IPS-11a (cell line): ENCODE measurements at regions not wholly inside any gene's neighbourhood (a gene's known extent, or its start where the extent isn't known, plus 50 kb on each side); places are given as distances from the start of the nearest gene placed in this dataset.

ENCODE experiments used
- H3K4me3 ChIP-seq: one replicate; pipeline ENCODE4 v1.5.1; 2013; ENCODE audit warnings: low read depth, low read length, control low read depth

DNA sequence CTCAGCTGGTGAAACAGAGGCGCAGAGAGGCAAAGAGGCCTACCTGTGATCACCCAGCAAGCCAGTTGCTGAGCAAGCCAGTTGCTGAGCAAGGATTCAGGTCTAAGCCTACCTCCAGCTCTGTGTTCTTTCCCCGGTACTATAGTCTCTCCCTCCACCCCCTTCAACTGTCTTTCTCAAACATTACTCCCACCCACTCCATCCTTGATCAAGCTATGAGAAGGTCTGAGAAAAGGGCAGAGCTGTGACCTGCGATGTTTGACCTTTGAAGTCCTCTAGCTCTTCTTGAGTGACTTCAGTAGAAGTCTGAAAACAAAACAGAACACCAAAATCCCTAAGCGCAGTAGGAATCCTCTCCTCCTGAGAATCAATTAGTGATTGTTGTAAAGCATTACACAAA lies 665.2 kb upstream of the ID2 start:
- no peak overlapping the region for H3K4me3 ChIP-seq

DNA sequence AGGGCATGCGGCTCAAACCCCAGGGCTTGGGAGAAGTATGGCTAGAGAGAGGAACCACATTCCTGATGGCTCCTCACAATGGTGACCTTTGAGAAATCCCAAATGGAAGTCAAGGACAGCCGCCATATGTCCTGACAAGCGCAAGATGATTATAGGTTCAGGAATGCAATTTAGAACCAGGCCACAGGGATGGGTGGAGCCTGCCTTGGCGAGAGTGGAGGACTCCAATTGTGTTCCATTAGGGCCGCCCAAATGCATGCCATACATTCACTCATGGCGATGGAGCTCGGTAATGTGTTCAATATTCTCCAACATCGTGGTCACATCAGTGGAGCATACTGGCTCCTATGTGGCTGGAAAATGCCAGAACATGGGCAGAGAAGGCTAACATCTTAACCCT lies 662.9 kb upstream of the ID2 start:
- no peak overlapping the region for H3K4me3 ChIP-seq

DNA sequence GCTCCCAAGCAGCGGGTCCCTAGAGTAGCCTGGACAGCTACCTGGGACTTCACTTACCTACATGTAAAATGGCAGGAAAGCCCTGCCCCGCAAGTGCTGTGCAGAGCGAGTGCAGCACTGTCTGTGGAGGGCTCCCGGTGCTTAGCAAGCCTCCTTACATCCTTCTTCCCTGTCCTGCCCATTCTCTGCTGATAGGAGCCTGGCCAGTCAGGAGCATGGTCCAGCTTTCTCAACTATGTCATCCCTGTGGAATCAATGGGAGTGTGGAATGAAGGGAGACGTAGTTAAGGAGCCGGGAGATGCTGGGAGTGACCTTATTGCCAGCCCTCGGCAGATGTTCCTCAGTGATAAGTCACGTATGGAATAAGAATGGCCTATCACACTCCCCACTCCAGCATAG lies 661.9 kb upstream of the ID2 start:
- no peak overlapping the region for H3K4me3 ChIP-seq

DNA sequence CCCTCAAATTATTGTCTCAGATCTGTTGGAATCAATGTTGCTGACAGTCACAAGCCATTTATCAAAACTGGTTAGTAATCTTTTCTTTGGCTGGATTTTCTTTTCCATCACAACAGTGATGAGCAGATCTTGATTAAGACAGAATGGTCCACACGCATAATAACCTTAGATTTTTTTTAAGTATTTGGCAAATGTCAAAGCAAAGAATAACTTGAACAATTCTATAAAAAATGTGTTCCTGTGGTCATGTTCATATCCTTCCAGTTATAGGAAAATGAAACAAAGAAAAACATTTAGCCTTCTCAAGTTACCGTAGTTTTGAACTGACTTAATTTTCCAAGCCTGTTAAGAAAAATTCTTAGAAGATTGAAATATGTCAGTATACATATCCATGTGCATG lies 659.9 kb upstream of the ID2 start:
- no peak overlapping the region for H3K4me3 ChIP-seq

DNA sequence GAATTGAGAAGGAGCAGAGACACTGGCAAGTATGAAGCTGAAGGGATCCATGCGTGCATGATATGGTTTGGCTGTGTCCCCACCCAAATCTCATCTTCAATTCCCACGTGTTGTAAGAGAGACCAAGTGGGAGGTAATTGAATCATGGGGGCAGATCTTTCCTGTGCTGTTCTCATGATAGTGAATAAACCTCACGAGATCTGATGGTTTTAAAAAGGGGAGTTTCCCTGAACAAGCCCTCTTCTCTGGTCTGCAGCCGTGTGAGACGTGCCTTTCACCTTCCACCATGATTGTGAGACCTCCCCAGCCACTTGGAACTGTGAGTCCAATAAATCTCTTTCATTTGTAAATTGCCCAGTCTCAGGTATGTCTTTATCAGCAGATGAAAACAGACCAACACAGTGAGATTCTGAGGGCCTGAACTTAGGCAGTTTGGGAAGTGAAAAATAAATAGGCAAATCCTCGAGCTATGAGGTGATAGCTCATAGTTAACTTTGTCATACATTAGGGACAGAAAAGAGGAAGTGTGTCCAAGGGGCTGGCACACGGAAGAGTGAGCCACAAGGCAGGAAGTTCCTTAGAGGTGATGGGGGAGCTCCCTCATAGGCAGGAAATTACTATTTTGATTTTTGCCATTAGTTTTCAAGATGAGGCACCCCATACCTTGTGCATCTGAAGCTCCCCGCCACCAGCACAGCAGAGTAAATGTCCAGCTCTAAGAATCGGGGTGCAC lies 658.8 kb upstream of the ID2 start:
- no peak overlapping the region for H3K4me3 ChIP-seq

DNA sequence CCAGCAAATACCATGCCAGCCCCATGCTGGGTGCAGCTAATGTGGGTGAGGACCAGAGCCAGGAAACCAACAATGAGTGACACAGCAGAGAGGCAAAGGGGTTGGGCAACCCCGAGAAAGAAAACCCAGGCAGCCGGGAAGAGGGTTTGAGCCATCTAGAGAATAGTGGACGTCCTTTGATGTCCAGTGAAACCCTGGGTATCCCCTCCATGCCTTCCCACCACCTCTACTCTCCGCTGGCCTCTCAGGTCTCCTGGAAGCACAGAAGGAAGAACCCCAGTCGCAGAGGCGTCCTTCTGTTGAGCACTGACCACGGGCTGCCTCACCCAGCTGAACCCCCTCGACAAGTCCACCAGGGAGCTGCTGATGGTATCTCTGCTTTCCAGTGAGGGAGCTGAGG lies 657.4 kb upstream of the ID2 start:
- no peak overlapping the region for H3K4me3 ChIP-seq

DNA sequence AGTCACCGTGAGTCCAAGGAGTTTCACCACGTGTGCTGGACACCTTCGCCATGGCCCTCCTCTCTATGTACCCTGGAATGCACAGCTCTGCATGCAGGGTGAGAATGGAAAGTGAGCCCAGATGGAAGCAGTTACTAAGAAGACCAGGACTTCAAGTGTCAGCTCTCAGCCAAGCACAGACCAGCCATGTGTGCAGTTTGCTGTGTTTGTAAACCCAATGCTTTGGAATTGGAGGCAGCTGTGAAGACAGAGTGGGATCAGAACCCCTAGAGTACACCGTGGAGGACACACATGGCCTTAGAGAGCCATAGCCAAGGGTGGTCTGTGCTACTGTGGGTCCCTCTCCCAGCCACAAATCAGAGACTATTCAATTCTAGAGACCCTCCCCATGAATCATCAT lies 655.5 kb upstream of the ID2 start:
- H3K4me3 ChIP-seq, result no peak overlapping the region

DNA sequence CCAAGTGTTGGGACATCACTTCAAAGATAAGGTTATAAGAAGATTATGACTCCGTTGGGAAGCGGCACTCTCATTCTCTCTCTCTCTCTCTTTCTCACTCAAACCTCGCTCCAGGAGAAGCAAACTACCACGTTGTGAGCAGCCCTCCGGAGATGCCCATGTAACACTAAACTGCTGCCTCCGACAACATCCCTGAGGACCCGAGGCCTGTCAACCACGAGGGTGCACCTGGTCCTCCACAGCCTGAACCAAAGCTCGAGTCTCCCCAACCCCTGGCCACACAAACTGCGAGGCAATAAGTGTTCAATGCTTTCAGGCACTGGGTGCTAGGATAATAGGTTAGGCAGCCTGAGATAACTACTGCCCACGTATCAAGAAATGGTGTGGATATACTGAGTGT lies 654.5 kb upstream of the ID2 start:
- no peak overlapping the region for H3K4me3 ChIP-seq

DNA sequence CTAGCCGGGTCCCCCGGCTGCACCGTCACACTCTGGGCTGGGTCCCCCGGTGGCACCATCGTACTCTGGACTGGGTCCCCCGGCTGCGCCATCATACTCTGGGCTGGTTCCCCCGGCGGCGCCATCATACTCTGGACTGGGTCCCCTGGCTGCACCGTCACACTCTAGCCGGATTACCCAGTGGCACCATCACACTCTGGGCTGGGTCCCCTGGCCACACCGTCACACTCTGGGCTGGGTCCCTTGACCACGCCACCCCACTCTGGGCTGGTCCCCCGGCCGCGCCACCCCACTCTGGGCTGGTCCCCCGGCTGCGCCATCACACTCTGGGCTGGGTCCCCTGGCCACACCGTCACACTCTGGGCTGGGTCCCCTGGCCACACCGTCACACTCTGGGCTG lies 653.8 kb upstream of the ID2 start:
- no peak overlapping the region for H3K4me3 ChIP-seq

DNA sequence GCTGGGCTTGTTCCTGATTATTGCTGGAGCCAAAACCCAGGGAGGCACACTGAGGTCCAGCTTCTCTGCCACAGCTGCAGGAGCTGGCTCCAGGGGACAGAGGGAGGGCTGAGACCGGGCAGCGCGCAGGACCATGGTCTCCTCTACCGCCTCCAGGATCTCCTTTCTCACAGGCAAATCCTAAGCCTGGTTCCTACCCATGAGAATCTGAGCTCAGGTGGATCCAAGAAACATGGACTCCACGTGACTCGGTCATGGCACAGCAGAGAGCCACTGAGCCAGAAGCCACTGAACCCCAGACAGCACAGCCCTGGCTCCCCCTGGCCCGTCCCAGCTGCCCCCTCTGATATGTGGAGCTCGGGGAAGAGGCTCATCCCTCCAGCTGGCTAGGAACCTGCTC lies 653.4 kb upstream of the ID2 start:
- H3K4me3 ChIP-seq, result no peak overlapping the region

DNA sequence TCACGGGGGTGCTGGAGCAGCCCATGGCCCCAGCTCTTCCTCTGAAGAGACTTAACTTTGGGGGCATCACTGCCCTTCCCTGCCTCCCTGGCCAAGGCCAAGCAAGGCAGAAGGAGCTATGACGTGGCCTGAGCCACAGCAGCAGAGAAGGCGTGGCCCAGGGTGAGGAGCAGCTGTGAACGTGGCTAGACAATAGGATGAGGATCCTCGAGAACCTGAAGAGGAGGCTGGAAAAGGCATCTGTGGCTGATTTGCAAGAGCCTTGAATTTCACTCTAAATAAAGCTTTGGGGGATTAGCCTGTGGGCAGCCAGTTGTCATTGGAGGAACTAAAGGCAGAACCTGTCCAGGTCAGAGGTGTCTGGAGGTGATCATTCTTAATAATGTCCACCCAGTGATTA lies 652.9 kb upstream of the ID2 start:
- H3K4me3 ChIP-seq, result no peak overlapping the region

DNA sequence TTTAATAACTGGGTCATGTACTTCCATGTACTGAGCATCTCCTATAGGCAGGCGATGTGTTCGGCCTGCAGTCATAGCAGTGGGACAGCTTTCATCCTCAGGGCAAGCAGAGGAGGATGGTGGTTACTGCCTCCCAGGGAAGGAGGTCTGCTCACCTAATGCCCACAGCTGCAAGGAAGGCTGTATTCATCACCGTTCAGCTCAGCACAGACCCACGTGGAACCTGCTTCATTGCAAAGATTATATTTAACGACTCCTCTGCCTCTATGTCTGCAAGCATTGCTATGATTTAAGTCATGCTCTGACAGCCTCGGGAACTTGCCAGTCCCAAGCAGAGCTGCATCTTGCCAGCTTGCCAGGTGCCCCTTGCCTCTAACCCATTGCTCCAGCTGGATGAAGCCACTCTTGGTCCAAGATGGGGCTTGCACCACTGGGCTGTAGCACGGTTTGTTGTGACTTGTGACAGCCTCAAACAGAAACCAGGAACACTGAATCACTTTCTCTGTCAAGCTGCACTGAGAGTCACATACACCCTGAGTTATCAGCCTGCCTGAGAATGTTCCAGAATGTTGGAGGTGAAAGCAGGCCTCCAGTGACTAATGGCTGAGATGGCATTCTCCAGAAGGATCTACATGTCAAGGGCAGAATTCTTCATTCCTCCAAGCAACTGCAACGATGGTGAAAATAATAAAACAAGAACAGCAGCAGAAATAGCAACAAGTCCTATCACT lies 651.1 kb upstream of the ID2 start:
- no peak overlapping the region for H3K4me3 ChIP-seq

DNA sequence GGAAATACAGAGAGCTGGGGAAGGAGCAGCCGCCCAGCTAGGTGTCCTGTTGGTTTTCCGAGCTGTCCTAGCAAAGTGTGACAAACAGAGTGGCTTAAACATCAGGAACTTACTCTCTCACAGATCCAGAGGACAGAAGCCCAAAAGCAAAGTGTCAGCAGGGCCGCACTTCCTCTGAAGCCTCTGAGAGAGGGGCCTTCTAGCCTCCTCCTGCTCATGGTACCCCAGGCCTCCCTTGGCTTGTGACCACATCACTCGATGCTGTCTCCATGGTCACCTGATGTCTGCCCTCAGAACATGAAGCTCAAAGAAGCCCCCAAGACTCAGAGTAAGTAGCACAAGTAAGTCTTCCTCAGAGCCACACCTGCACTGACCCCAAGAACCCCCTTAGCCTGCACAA lies 650.5 kb upstream of the ID2 start:
- H3K4me3 ChIP-seq, result no peak overlapping the region

DNA sequence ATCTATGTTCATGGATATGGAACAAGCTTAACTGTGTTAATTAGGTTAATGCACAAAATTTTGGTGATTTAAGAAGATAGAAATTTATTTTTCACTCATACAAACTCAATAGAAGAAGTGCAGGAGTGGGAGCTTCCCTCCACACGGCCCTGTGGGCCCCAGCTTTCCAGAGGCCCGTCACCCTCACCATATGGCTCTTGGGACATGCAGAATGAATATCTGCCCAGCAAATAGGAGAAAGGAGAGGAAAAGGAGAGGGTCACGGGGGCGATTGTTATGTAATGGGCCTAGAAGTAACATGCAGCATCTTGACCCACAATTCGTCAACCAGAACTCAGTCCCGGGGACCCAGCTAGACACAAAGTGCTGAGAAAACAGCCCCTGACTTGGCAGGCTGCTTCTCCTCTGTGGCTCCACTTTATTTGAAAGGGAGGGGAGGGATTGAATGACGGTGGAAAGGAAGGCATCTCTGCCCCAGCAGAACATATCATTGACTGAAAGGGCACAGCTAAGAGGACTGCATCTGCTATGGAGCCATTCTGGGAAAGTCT lies 648.2 kb upstream of the ID2 start:
- H3K4me3 ChIP-seq, result no peak overlapping the region

DNA sequence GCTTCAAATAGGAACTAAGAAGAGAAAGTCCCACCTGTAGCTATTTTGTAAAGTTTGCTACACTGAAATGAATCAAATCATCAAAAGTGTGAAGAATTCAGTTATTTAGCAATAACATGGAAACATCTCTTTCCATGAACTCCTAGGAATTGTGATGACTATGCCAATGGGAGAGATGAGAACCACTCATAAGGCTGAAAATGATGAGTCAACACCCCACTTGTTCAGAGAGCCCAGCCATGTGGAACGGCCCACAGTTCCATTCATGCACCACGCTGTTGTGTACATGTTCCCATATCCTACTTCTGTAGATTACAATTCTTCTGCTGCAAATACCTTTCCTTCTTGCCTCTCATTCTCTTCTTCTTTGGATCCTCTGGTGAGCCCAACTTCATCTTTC lies 645.5 kb upstream of the ID2 start:
- H3K4me3 ChIP-seq, result no peak overlapping the region

DNA sequence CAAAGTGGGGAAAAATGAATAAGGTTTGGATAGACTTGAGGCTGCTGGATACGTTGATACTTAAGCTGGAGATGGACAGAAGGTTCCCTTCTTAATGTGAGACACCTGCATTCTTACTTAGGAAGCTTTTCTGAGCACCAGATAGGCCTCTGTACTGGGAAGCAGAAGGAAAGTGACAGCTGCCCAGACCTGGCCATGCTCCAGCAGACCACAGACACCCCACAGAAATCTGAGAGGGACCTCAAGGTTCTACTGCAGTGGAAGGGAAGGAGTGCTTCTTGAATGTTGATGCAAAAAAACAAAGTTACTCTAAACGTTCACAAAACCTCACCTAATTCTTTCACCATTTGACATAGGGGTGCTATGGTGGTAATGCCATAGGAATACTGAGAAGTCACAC lies 642.1 kb upstream of the ID2 start:
- H3K4me3 ChIP-seq, result no peak overlapping the region

DNA sequence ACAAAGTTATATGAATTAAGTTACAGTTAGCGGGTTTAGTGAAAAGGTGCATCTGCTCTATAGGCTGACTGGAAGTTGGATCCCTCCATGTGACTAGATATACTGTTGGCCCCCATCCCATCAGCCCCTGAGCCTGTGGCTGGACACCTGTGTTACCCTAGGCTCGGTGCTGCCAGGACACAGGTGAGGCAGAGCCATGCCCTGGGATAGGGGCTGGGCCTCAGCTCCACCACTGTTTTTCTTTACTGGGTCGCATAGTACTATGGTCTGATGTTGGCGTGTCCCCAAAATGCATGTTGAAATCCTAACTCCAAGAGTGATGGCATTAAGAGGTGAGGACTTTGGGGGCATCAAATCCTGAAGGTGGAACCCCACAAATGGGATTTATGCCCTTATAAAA lies 638.6 kb upstream of the ID2 start:
- H3K4me3 ChIP-seq, result no peak overlapping the region

DNA sequence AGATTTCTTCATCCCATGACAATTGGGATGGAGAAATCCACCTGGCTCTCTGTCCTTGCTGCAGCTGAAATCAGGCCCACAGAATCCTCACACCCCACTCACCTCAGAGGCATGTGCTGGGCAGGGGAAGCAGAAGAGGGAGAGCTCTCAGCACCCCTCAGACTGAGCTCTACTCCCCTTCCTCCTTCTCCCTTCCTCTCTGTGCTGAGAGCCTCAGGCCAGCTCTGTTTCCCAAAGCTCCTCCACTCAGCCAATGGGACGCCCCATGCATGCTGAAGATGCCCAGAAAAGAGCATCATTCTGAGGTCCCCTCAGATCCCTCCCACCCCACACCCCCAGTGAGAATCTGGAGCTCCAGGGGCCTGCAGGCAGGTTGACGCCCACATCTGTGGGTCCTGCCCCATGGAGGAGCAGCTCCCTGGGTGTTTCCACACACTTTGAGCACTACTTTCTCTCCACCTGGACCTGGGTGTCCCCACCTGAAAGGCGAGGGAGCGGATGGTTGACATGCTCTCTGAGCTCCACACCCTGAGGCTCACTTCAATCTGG lies 637.7 kb upstream of the ID2 start:
- no peak overlapping the region for H3K4me3 ChIP-seq

DNA sequence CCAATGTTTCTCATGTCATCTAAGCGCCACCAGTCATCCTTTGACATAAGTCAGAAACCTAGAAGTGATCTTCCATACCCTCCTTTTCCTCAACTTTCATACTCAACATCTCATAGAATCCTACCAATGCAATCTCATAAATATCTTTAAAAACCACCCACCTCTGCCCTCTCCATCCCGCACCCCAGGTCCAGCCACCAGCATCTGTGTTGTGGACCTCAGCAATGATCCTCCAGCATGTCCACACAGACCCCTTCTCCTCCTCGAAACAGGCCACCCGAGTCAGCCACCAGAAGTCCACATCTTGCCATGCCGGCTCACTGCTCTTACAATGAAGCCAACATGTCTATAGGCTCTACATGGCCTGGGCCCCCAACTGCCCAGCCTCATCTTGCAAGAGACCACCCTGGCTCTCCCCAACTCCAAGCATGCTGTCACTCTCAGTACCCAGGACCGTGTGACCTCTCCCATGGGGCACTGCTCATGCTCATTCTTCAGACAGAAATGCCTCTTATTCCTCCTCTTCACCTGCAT lies 636.7 kb upstream of the ID2 start:
- H3K4me3 ChIP-seq, result no peak overlapping the region

DNA sequence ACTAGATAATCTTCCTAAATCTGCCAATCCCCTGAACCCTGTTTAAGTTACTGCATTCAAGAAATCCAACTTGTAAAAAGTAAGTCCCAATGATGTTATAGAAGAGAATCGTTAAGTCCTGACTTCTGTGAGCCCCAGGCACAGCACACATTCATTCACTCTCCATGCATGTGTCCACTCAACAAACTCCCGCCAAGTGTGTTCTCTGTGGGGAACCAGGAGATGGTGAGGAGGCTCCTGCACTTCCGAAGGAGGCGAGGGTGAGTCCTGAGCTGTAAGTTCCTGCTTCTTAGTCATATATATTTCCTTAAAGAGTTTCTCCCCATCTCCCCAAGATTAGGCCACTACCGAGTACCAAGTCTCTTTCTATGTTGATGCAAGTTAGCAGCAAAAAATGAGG lies 635.0 kb upstream of the ID2 start:
- H3K4me3 ChIP-seq, result no peak overlapping the region

DNA sequence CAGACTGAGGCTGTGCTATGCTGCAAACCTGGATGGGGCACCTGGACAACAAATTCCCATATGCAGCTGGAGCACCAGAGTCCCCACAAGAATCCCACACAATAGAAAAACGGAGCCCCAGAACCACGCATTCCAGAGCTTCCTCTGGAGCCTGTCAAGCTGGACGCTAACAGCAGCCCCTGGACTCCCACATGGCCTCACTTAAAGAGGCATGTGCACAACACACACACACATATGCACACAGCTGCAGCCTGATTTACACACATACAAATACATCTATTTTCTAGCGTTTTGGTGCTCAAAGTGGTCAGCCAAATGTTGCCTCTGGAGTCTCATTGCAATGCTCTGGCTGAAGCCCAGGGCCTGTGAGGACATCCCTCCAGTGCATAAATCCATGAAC lies 632.7 kb upstream of the ID2 start:
- H3K4me3 ChIP-seq, result no peak overlapping the region
